Gastroesophageal sphincter (tissue), 4 donors: ENCODE measurements at regions not wholly inside any gene's neighbourhood (a gene's known extent, or its start where the extent isn't known, plus 50 kb on each side); places are given as distances from the start of the nearest gene placed in this dataset.
"Not testable (repeated sequence)": the region's sequence is repeated elsewhere in the genome, so short reads cannot be mapped to it uniquely, and the experiment has no call there.

Source experiments
- ATAC-seq: fragments of 150-250 bp; one replicate; pipeline ENCODE4 v1.9.1; 2016; ENCODE audit warnings: mild to moderate bottlenecking, moderate library complexity
- H3K27ac ChIP-seq, 4 donors: fragments of 200-600 bp; sonication (generic) in 3 of 4; 1 replicate in 3 of 4; 2 replicates in 1 of 4; pipeline ENCODE4 v1.5.1; 2016 to 2019
- H3K27me3 ChIP-seq: fragments of 200-600 bp; sonication (generic); one replicate; pipeline ENCODE4 v1.5.1; 2019
- H3K36me3 ChIP-seq, 2 donors: fragments of 200-600 bp; sonication (generic); one replicate each; pipeline ENCODE4 v1.5.1; 2019; ENCODE audit warnings: control low read depth in 1 of 2
- H3K4me1 ChIP-seq, 3 donors: fragments of 200-600 bp; sonication (generic); 1 replicate in 2 of 3; 2 replicates in 1 of 3; pipeline ENCODE4 v1.5.1; 2016 to 2019; ENCODE audit warnings: control low read depth in 2 of 3
- H3K4me3 ChIP-seq, 2 donors: fragments of 200-600 bp; sonication (generic); one replicate each; pipeline ENCODE4 v1.5.1; 2019; ENCODE audit warnings: mild to moderate bottlenecking in 1 of 2, moderate library complexity in 1 of 2
- H3K9me3 ChIP-seq, 3 donors: fragments of 200-600 bp; sonication (generic); one replicate each; pipeline ENCODE4 v1.5.1; 2017 to 2019; ENCODE audit warnings: control low read depth in 2 of 3
- CTCF ChIP-seq, 4 experiments: fragments of 200-600 bp in 2 of 4; fragments of 450-650 bp in 2 of 4; sonication (generic) in 1 of 4; IDR thresholded peaks; one replicate each; pipeline ENCODE4 v1.5.1; 2017 to 2019; ENCODE audit warnings: antibody characterized with exemption in 4 of 4, mild to moderate bottlenecking in 2 of 4, moderate library complexity in 2 of 4
- EP300 ChIP-seq: sonication (generic); formaldehyde crosslinking; IDR thresholded peaks from one replicate; pipeline ENCODE4 v1.6.1; 2017; ENCODE audit warnings: antibody characterized with exemption, mild to moderate bottlenecking
- POLR2A ChIP-seq, 2 donors: fragments of 450-650 bp; IDR thresholded peaks; one replicate each; pipeline ENCODE4 v1.6.1; 2017; ENCODE audit warnings: antibody characterized with exemption in 2 of 2, mild to moderate bottlenecking in 2 of 2, moderate library complexity in 1 of 2
- POLR2AphosphoS5 ChIP-seq: sonication (generic); formaldehyde crosslinking; IDR thresholded peaks from one replicate; pipeline ENCODE4 v1.6.1; 2017; ENCODE audit warnings: antibody characterized with exemption
- WGBS, 2 donors: methylation state at CpG; one replicate each; pipeline ENCODE4 v1.1.5; 2018; ENCODE audit warnings: low coverage in 1 of 2; 5-methylcytosine and 5-hydroxymethylcytosine counted together

- WGBS, 2 donors, result 79 to 100% methylated on average over 2 of the region's 4 CpGs
- TF ChIP-seq CTCF (IDR thresholded peaks at IDR 0.05) (no peak), EP300 (no peak), POLR2AphosphoS5 (no peak), POLR2A (IDR thresholded peaks at IDR 0.05) (no peak)
- H3K4me1 ChIP-seq, result no peaks in the 10 kb centered on the region
- no peaks in the 10 kb centered on the region for H3K27me3 ChIP-seq
- H3K4me3 ChIP-seq, result no peak overlapping the region
- H3K27ac ChIP-seq, result no peak overlapping the region
- ATAC-seq, result no peak
- no peaks in the 10 kb centered on the region for H3K36me3 ChIP-seq
- H3K9me3 ChIP-seq, result peaks cover 0 to 24% (median 0%) of the 10 kb centered on the region in 3 donors
Observed at GRCh38 chr14:88106377-88106776, 101.4 kb downstream of the GPR65 start.

GRCh38 chr14:88127669-88128068 is 122.7 kb downstream of the GPR65 start:
- ATAC-seq, H3K36me3 ChIP-seq, H3K4me1 ChIP-seq, H3K27ac ChIP-seq, H3K9me3 ChIP-seq, H3K4me3 ChIP-seq, H3K27me3 ChIP-seq: not testable (repeated sequence)
- 80% methylated on average over 1 of the region's 7 CpGs for WGBS, 2 donors

- Histone ChIP-seq H3K9me3 (no peaks in the 10 kb centered on the region), H3K4me1 (no peaks in the 10 kb centered on the region), H3K4me3 (no peak overlapping the region), H3K27ac (no peak overlapping the region), H3K27me3 (no peaks in the 10 kb centered on the region), H3K36me3 (no peaks in the 10 kb centered on the region)
- no peak for TF ChIP-seq EP300
- TF ChIP-seq POLR2AphosphoS5, result no peak
- TF ChIP-seq CTCF (IDR thresholded peaks at IDR 0.05), result no peak
- no peak for TF ChIP-seq POLR2A (IDR thresholded peaks at IDR 0.05)
- ATAC-seq, result no peak
- 55 to 86% methylated on average over 1 of the region's 1 CpG for WGBS, 2 donors
Observed at GRCh38 chr14:88128816-88129215, 123.9 kb downstream of the GPR65 start.

GRCh38 chr14:88129306-88130056 is 124.5 kb downstream of the GPR65 start:
- H3K9me3 ChIP-seq, result no peaks in the 10 kb centered on the region
- no peak for TF ChIP-seq POLR2AphosphoS5
- no peak for TF ChIP-seq POLR2A (IDR thresholded peaks at IDR 0.05)
- TF ChIP-seq EP300, result no peak
- no peak for TF ChIP-seq CTCF (IDR thresholded peaks at IDR 0.05)
- H3K36me3 ChIP-seq, result no peaks in the 10 kb centered on the region
- no peak overlapping the region for H3K4me3 ChIP-seq
- no peak overlapping the region for H3K27ac ChIP-seq
- no peaks in the 10 kb centered on the region for H3K27me3 ChIP-seq
- ATAC-seq, result peak; percentile 84
- 12 to 32% methylated on average over 2 of the region's 2 CpGs for WGBS, 2 donors
- H3K4me1 ChIP-seq, result no peaks in the 10 kb centered on the region

- TF ChIP-seq EP300 (no peak), POLR2AphosphoS5 (no peak), POLR2A (IDR thresholded peaks at IDR 0.05) (no peak), CTCF (IDR thresholded peaks at IDR 0.05) (no peak)
- ATAC-seq, result peak; percentile 51
- H3K27me3 ChIP-seq, result no peaks in the 10 kb centered on the region
- H3K4me1 ChIP-seq, result no peaks in the 10 kb centered on the region
- H3K4me3 ChIP-seq, result no peak overlapping the region
- WGBS, 2 donors, result 24 to 40% methylated on average over 2 of the region's 2 CpGs
- no peaks in the 10 kb centered on the region for H3K36me3 ChIP-seq
- H3K9me3 ChIP-seq, result no peaks in the 10 kb centered on the region
- H3K27ac ChIP-seq, result no peak overlapping the region
Observed at GRCh38 chr14:88130057-88130432, 125.1 kb downstream of the GPR65 start.
